Activated CD4-positive, alpha-beta T cell treated with anti-CD3 and anti-CD28 coated beads for 48 hours (primary cell): ENCODE measurements at regions not wholly inside any gene's neighbourhood (a gene's known extent, or its start where the extent isn't known, plus 50 kb on each side); places are given as distances from the start of the nearest gene placed in this dataset.
"Not testable (repeated sequence)": the region's sequence is repeated elsewhere in the genome, so short reads cannot be mapped to it uniquely, and the experiment has no call there.

ENCODE experiments used
- DNase-seq: peaks from one replicate; pipeline ENCODE4 v3.0.0-alpha.2; 2020

GRCh38 chr1:117708323-117709248 lies 102.7 kb downstream of the TENT5C start:
- DNase-seq: no peak

GRCh38 chr1:117709249-117709691 lies 103.4 kb downstream of the TENT5C start:
- DNase-seq: no peak

- no peak for DNase-seq
These were observed 104.9 kb downstream of the TENT5C start for GRCh38 chr1:117710710-117711109.

GRCh38 chr1:117712621-117713020 lies 106.8 kb downstream of the TENT5C start:
- no peak for DNase-seq

GRCh38 chr1:117714546-117714945 lies 108.7 kb downstream of the TENT5C start:
- DNase-seq: no peak

- not testable (repeated sequence) for DNase-seq
These were observed 110.2 kb downstream of the TENT5C start for GRCh38 chr1:117716030-117716429.

- not testable (repeated sequence) for DNase-seq
These were observed 112.1 kb downstream of the TENT5C start for GRCh38 chr1:117717980-117718379.

GRCh38 chr1:117718596-117718995 lies 112.7 kb downstream of the TENT5C start:
- DNase-seq: not testable (repeated sequence)

- DNase-seq: no peak
These were observed 113.2 kb downstream of the TENT5C start for GRCh38 chr1:117719004-117719403.

GRCh38 chr1:117732065-117732797 lies 126.4 kb downstream of the TENT5C start:
- no peak for DNase-seq

- no peak for DNase-seq
These were observed 127.1 kb downstream of the TENT5C start for GRCh38 chr1:117732956-117733355.

- DNase-seq: no peak
These were observed 128.6 kb downstream of the TENT5C start for GRCh38 chr1:117734403-117734802.

- DNase-seq: peak; percentile 41
These were observed 129.5 kb downstream of the TENT5C start for GRCh38 chr1:117735045-117735992.

GRCh38 chr1:117739504-117739903 lies 133.7 kb downstream of the TENT5C start:
- DNase-seq: no peak

- DNase-seq: no peak
These were observed 134.6 kb downstream of the TENT5C start for GRCh38 chr1:117740496-117740895.

GRCh38 chr1:117746565-117746964 lies 140.7 kb downstream of the TENT5C start:
- DNase-seq: not testable (repeated sequence)

GRCh38 chr1:117747605-117748004 lies 141.8 kb downstream of the TENT5C start:
- DNase-seq: no peak

GRCh38 chr1:117751321-117751720 lies 145.5 kb downstream of the TENT5C start:
- no peak for DNase-seq

GRCh38 chr1:117752661-117753060 lies 146.8 kb downstream of the TENT5C start:
- DNase-seq: no peak

GRCh38 chr1:117753232-117753631 lies 147.4 kb downstream of the TENT5C start:
- no peak for DNase-seq

- DNase-seq: no peak
These were observed 147.8 kb downstream of the TENT5C start for GRCh38 chr1:117753652-117754051.
